HG03378 (cell line): ENCODE measurements at regions not wholly inside any gene's neighbourhood (a gene's known extent, or its start where the extent isn't known, plus 50 kb on each side); places are given as distances from the start of the nearest gene placed in this dataset.

Source experiments
- ATAC-seq: cut with Tn5 transposase; IDR thresholded peaks from one replicate; pipeline ENCODE4 v1.9.1; 2021; ENCODE audit warnings: mild to moderate bottlenecking, moderate library complexity; ENCODE audit not compliant: unreplicated experiment

GRCh38 chr15:89400116-89400781 is 65.6 kb upstream of the POLG start:
- ATAC-seq: no peak

- ATAC-seq: peak; percentile 41
These were observed 64.9 kb upstream of the POLG start for GRCh38 chr15:89399238-89400115.

GRCh38 chr15:89398896-89399237 is 64.2 kb upstream of the POLG start:
- ATAC-seq: no peak

- ATAC-seq: no peak
These were observed 63.0 kb upstream of the POLG start for GRCh38 chr15:89397653-89398023.

GRCh38 chr15:89396723-89397652 is 62.4 kb upstream of the POLG start:
- ATAC-seq: no peak

- ATAC-seq: no peak
These were observed 61.4 kb upstream of the POLG start for GRCh38 chr15:89395996-89396395.

- ATAC-seq: no peak
These were observed 60.8 kb upstream of the POLG start for GRCh38 chr15:89395461-89395871.

GRCh38 chr15:89395031-89395430 is 60.4 kb upstream of the POLG start:
- ATAC-seq: no peak

GRCh38 chr15:89393056-89393455 is 58.4 kb upstream of the POLG start:
- no peak for ATAC-seq

- no peak for ATAC-seq
These were observed 57.1 kb upstream of the POLG start for GRCh38 chr15:89391685-89392257.

GRCh38 chr15:89389841-89390603 is 55.4 kb upstream of the POLG start:
- ATAC-seq: no peak

GRCh38 chr15:89387140-89387903 is 52.7 kb upstream of the POLG start:
- no peak for ATAC-seq

GRCh38 chr15:89385596-89386331 is 51.1 kb upstream of the POLG start:
- ATAC-seq: no peak
